Lung (tissue), 11 donors: ENCODE measurements at regions not wholly inside any gene's neighbourhood (a gene's known extent, or its start where the extent isn't known, plus 50 kb on each side); places are given as distances from the start of the nearest gene placed in this dataset.

ENCODE experiments used
- ATAC-seq: fragments of 200-7000 bp; cut with Tn5 transposase; one replicate; pipeline ENCODE4 v1.9.1; 2020; ENCODE audit warnings: moderate number of reproducible peaks; ENCODE audit not compliant: insufficient read depth, low FRiP score
- DNase-seq, 3 donors: peaks; one replicate each; pipeline ENCODE4 v3.0.0-alpha.2; 2013 to 2017
- H3K27ac ChIP-seq, 2 donors: one replicate each; pipeline ENCODE4 v1.5.1; 2013; ENCODE audit warnings: mild to moderate bottlenecking in 2 of 2, moderate library complexity in 2 of 2, control low read depth in 1 of 2, inconsistent platforms in 1 of 2, low read depth in 1 of 2, low read length in 1 of 2
- H3K27me3 ChIP-seq, 3 donors: one replicate each; pipeline ENCODE4 v1.5.1; 2013; ENCODE audit warnings: low read length in 2 of 3; ENCODE audit not compliant: control insufficient read depth in 3 of 3, insufficient read depth in 3 of 3
- H3K36me3 ChIP-seq, 4 donors: one replicate each; pipeline ENCODE4 v1.5.1; 2013; ENCODE audit warnings: low read length in 4 of 4, mild to moderate bottlenecking in 1 of 4, moderate library complexity in 1 of 4; ENCODE audit not compliant: control insufficient read depth in 4 of 4, insufficient read depth in 4 of 4
- H3K4me1 ChIP-seq, 5 donors: one replicate each; pipeline ENCODE4 v1.5.1; 2013; ENCODE audit warnings: low read length in 5 of 5, mild to moderate bottlenecking in 2 of 5, moderate library complexity in 1 of 5; ENCODE audit not compliant: control insufficient read depth in 5 of 5, insufficient read depth in 5 of 5
- H3K4me3 ChIP-seq: one replicate; pipeline ENCODE4 v1.5.1; 2013; ENCODE audit warnings: mild to moderate bottlenecking, control low read depth, moderate library complexity
- H3K9ac ChIP-seq, 2 donors: one replicate each; pipeline ENCODE4 v1.5.1; 2013; ENCODE audit warnings: low read length in 2 of 2, control low read depth in 1 of 2; ENCODE audit not compliant: insufficient read depth in 1 of 2
- H3K9me3 ChIP-seq, 4 donors: one replicate each; pipeline ENCODE4 v1.5.1; 2013; ENCODE audit warnings: low read length in 3 of 4, mild to moderate bottlenecking in 1 of 4, moderate library complexity in 1 of 4; ENCODE audit not compliant: control insufficient read depth in 4 of 4, insufficient read depth in 3 of 4
- CTCF ChIP-seq: IDR thresholded peaks from 2 replicates; pipeline ENCODE4 v1.5.1; 2012; ENCODE audit warnings: mild to moderate bottlenecking; ENCODE audit errors: control extremely low read depth, extremely low read depth
- WGBS, 2 donors: extraction: QIAGEN DNeasy Blood & Tissue Kit; methylation state at CpG; one replicate each; pipeline ENCODE4 v1.1.7; 2013; 5-methylcytosine and 5-hydroxymethylcytosine counted together
- donor health status: control.
- donor health status: control.
- donor health status: Bipolar disorder and iron deficiency.
- donor health status: healthy.
- donor health status: DM: yes; HTN: yes; CAD: no.

- no peaks in the 10 kb centered on the region for H3K36me3 ChIP-seq
- no peak for TF ChIP-seq CTCF
- ATAC-seq (no peak), DNase-seq (no peak)
- no peak overlapping the region for H3K9ac ChIP-seq
- 81 to 84% methylated on average over 10 of the region's 10 CpGs for WGBS, 2 donors
- H3K4me1 ChIP-seq = peaks cover 0 to 19% (median 6%) of the 10 kb centered on the region in 5 donors
- peaks cover 0 to 2% (median 0%) of the 10 kb centered on the region in 4 donors for H3K9me3 ChIP-seq
- H3K4me3 ChIP-seq = no peak overlapping the region
- no peaks in the 10 kb centered on the region for H3K27me3 ChIP-seq
- H3K27ac ChIP-seq = no peak overlapping the region
Observed at GRCh38 chr10:126840576-126841135, 64.6 kb upstream of the DOCK1 start.

GRCh38 chr10:126841341-126841895, 63.8 kb upstream of the DOCK1 start:
- no peak overlapping the region for H3K4me3 ChIP-seq
- no peak for ATAC-seq
- DNase-seq = no peak
- H3K27ac ChIP-seq = no peak overlapping the region
- no peaks in the 10 kb centered on the region for H3K27me3 ChIP-seq
- peaks cover 0 to 2% (median 0%) of the 10 kb centered on the region in 4 donors for H3K9me3 ChIP-seq
- WGBS, 2 donors = 66 to 78% methylated on average over 5 of the region's 5 CpGs
- no peak overlapping the region for H3K9ac ChIP-seq
- no peak for TF ChIP-seq CTCF
- H3K36me3 ChIP-seq = no peaks in the 10 kb centered on the region
- peaks cover 0 to 19% (median 6%) of the 10 kb centered on the region in 5 donors for H3K4me1 ChIP-seq

- Histone ChIP-seq H3K9me3 (peaks cover 0 to 2% (median 0%) of the 10 kb centered on the region in 4 donors), H3K27ac (no peak overlapping the region), H3K27me3 (no peaks in the 10 kb centered on the region), H3K9ac (no peak overlapping the region), H3K4me1 (peaks cover 0 to 19% (median 6%) of the 10 kb centered on the region in 5 donors), H3K36me3 (no peaks in the 10 kb centered on the region), H3K4me3 (no peak overlapping the region)
- WGBS, 2 donors = 80 to 87% methylated on average over 4 of the region's 4 CpGs
- TF ChIP-seq CTCF = no peak
- DNase-seq (no peak), ATAC-seq (no peak)
Observed at GRCh38 chr10:126842356-126842755, 62.9 kb upstream of the DOCK1 start.
